Pancreas (tissue), 10 donors: ENCODE measurements at regions not wholly inside any gene's neighbourhood (a gene's known extent, or its start where the extent isn't known, plus 50 kb on each side); places are given as distances from the start of the nearest gene placed in this dataset.

ENCODE experiments used
- ATAC-seq, 4 donors: fragments of 200-7000 bp; cut with Tn5 transposase; one replicate each; pipeline versions ENCODE4 v1.8.0 to v1.9.1; 2020; ENCODE audit warnings: mild to moderate bottlenecking in 4 of 4, moderate library complexity in 4 of 4
- DNase-seq, 6 donors: peaks; one replicate each; pipeline ENCODE4 v3.0.0-alpha.2; 2020
- FAIRE-seq: peaks from 2 replicates; lab custom pipeline; 2012; peaks lifted over from hg19 to GRCh38; lab: Jason Lieb, UNC
- H3K27ac ChIP-seq, 4 donors: fragments of 200-600 bp; sonication (generic); 1 replicate in 3 of 4; 2 replicates in 1 of 4; pipeline versions ENCODE4 v1.5.0 to v1.8.0; 2020
- H3K27me3 ChIP-seq, 4 donors: fragments of 200-600 bp; one replicate each; pipeline ENCODE4 v1.8.0; 2021
- H3K36me3 ChIP-seq, 3 donors: fragments of 200-600 bp; sonication (generic) in 1 of 3; one replicate each; pipeline versions ENCODE4 v1.5.0 to v1.8.0; 2020 to 2021
- H3K4me1 ChIP-seq, 3 donors: fragments of 200-600 bp; one replicate each; pipeline ENCODE4 v1.8.0; 2021
- H3K4me3 ChIP-seq, 4 donors: fragments of 200-600 bp; sonication (generic) in 2 of 4; one replicate each; pipeline versions ENCODE4 v1.5.0 to v1.8.0; 2020 to 2021
- H3K9me3 ChIP-seq, 4 donors: fragments of 200-600 bp; one replicate each; pipeline ENCODE4 v1.8.0; 2021
- WGBS, 2 donors: extraction: QIAGEN DNeasy Blood & Tissue Kit; methylation state at CpG; one replicate each; pipeline ENCODE4 v1.1.7; 2013; 5-methylcytosine and 5-hydroxymethylcytosine counted together
- intact Hi-C, 3 donors: fragments of 100-400 bp; cut with DNase I; formaldehyde crosslinking; loops; one replicate each; pipeline versions ENCODE4 v1.11.1 to v1.14.2; 2022
- TF ChIP-seq, protein P1 (sequence below), 4 donors: fragments of 200-600 bp; sonication (generic) in 3 of 4; IDR thresholded peaks; one replicate each; pipeline versions ENCODE4 v1.5.0 to v1.8.0; 2021; ENCODE audit warnings: antibody characterized with exemption in 4 of 4
- donor health status: healthy with polysubstance abuse.
- donor health status: DM: no; HTN: no; CAD: no; lungs with moderate emphysema.
- donor health status: DM: no; HTN: no; CAD: no.
- donor health status: control.
- donor health status: control.
- donor health status: Bipolar disorder and iron deficiency.
- donor health status: DM: yes; HTN: yes; CAD: no.
- donor health status: DM: no; HTN: no; CAD: no.
- donor health status: DM: no; HTN: no; CAD: no.
- donor health status: DM: yes; HTN: yes; CAD: no.

DNA sequence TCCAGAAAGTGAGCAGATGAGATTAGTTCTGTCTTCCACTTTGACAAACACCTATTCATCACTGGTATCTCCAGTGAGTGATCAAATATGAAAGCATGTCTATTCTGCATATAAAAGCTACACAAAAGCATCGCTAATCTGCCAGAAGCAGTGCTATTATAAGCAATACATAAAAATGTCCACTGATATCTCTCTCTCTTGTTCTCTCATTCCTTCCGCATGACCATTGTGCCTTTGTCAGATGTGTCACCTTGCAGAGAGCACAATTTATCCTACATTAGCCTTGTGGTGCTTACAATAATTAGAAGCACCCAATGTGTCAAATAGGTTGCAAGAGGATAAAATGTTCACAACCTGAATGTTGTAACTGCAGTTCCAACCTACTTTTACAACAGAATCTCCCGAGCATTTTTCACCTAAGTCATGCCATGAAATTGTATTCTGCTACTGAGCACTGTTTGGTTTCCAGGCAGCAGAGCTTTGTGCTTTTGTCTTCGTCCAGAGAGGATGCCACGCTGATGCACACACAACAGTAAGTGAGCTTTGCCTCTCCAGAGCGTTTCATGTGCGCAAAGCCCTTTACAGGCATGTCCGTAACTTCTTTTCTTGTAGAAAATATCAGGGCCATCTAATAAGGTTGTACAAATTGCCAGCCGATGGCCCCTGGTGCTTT is 198.7 kb upstream of the PLD5 start:
- no peak for DNase-seq
- Histone ChIP-seq H3K27ac (no peak overlapping the region), H3K9me3 (no peaks in the 10 kb centered on the region), H3K4me3 (no peak overlapping the region), H3K27me3 (no peaks in the 10 kb centered on the region), H3K4me1 (no peaks in the 10 kb centered on the region), H3K36me3 (no peaks in the 10 kb centered on the region)
- no peak for ATAC-seq
- intact Hi-C loops: no loop called here
- WGBS, 2 donors: 55 to 67% methylated on average over 9 of the region's 9 CpGs
- TF ChIP-seq, protein P1, sequence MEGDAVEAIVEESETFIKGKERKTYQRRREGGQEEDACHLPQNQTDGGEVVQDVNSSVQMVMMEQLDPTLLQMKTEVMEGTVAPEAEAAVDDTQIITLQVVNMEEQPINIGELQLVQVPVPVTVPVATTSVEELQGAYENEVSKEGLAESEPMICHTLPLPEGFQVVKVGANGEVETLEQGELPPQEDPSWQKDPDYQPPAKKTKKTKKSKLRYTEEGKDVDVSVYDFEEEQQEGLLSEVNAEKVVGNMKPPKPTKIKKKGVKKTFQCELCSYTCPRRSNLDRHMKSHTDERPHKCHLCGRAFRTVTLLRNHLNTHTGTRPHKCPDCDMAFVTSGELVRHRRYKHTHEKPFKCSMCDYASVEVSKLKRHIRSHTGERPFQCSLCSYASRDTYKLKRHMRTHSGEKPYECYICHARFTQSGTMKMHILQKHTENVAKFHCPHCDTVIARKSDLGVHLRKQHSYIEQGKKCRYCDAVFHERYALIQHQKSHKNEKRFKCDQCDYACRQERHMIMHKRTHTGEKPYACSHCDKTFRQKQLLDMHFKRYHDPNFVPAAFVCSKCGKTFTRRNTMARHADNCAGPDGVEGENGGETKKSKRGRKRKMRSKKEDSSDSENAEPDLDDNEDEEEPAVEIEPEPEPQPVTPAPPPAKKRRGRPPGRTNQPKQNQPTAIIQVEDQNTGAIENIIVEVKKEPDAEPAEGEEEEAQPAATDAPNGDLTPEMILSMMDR (IDR thresholded peaks at IDR 0.05): no peak
- FAIRE-seq: no peak

DNA sequence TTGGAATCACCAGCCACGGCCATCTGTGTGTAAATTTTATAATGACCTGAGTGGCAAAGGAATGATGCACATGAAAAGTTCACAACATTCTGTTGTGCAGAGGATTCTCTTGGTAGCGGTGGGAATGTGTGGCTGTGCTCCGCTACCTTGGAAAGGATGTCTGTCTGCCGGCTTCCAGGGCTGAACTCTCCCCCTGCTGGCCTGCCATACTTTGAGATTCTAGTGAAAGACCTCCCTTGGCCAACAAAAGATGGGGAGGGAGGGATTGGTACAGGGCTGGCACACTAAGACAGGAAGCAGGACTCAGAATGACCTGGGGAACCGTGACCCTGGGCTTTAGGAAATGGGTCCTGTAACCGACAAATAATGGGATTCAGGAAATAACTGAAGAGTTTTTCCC is 194.5 kb upstream of the PLD5 start:
- no peaks in the 10 kb centered on the region for H3K4me1 ChIP-seq
- TF ChIP-seq, protein P1 (IDR thresholded peaks at IDR 0.05): no peak
- no peak overlapping the region for H3K27ac ChIP-seq
- no peak overlapping the region for H3K4me3 ChIP-seq
- H3K36me3 ChIP-seq: no peaks in the 10 kb centered on the region
- 63 to 82% methylated on average over 6 of the region's 6 CpGs for WGBS, 2 donors
- FAIRE-seq: no peak
- no peaks in the 10 kb centered on the region for H3K27me3 ChIP-seq
- ATAC-seq: no peak
- intact Hi-C loops: no loop called here
- H3K9me3 ChIP-seq: no peaks in the 10 kb centered on the region
- DNase-seq: no peak

DNA sequence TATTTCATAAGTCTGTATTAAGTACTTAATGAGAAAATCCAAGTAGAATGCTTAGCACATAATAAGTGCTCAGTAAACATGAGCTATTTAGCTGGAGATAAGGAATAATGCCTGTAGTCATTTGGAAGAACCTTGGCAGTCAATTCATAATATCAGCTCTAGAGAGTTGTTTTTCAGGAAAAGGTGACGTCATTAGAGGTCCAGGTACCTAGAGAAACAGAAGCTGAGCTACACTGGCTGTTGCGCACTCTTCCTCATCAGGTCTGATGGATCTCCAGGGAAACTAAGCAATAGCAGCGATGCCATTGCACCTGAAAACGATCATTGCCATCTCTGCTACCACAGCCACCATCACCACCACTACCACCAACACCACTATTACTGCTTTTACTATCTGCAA is 187.8 kb upstream of the PLD5 start:
- Histone ChIP-seq H3K27ac (no peak overlapping the region), H3K36me3 (no peaks in the 10 kb centered on the region), H3K27me3 (no peaks in the 10 kb centered on the region), H3K9me3 (no peaks in the 10 kb centered on the region), H3K4me3 (no peak overlapping the region), H3K4me1 (no peaks in the 10 kb centered on the region)
- TF ChIP-seq, protein P1 (IDR thresholded peaks at IDR 0.05): no peak
- 60 to 62% methylated on average over 4 of the region's 4 CpGs for WGBS, 2 donors
- no peak for ATAC-seq
- FAIRE-seq: no peak
- intact Hi-C loops: no loop called here
- DNase-seq: no peak

DNA sequence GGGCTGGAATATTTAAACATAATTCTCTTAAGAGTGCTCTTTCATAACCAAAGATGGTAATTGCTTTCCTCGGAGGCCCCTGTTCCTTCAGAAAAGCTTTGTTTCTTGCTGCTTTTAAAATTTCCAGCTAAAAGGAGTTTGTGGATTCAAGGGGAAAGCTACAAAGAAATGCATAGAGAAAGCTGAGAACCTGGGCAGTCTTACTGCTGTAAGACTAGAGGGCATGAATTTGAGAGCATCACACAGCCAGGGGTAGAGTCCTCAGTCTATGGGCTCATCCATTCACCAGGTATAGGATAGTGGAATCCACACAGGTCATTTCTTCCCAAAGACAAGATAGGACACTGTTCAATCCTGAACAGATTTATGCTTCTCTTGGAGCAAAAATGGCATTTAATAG is 186.3 kb upstream of the PLD5 start:
- no peak overlapping the region for H3K4me3 ChIP-seq
- DNase-seq (no peak), ATAC-seq (no peak), FAIRE-seq (no peak)
- 35 to 48% methylated on average over 1 of the region's 1 CpG for WGBS, 2 donors
- no peaks in the 10 kb centered on the region for H3K4me1 ChIP-seq
- H3K9me3 ChIP-seq: no peaks in the 10 kb centered on the region
- H3K36me3 ChIP-seq: no peaks in the 10 kb centered on the region
- intact Hi-C loops: no loop called here
- TF ChIP-seq, protein P1 (IDR thresholded peaks at IDR 0.05): no peak
- H3K27ac ChIP-seq: no peak overlapping the region
- no peaks in the 10 kb centered on the region for H3K27me3 ChIP-seq

DNA sequence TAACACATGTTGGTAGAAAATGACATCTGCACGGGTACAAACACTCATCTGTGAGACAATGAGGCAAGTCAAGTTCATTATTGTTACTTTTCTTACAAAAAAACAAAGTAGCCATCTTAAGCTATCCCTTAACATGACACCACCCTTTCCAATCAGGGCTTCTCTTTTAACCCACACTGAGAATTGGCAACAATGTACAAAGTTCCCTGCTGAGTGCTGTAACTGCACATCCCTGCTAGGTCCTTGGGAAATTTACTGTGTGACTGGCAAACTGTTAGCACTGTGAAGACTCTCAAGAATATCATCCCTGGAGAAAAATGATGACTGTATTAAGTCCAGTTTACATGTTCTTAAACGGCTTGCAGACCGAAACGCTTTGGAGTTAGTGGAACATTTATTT is 185.8 kb upstream of the PLD5 start:
- H3K27ac ChIP-seq: no peak overlapping the region
- TF ChIP-seq, protein P1 (IDR thresholded peaks at IDR 0.05): no peak
- DNase-seq (no peak), ATAC-seq (no peak), FAIRE-seq (no peak)
- H3K4me3 ChIP-seq: no peak overlapping the region
- H3K9me3 ChIP-seq: no peaks in the 10 kb centered on the region
- WGBS, 2 donors: 42 to 53% methylated on average over 4 of the region's 4 CpGs
- H3K4me1 ChIP-seq: no peaks in the 10 kb centered on the region
- H3K36me3 ChIP-seq: no peaks in the 10 kb centered on the region
- H3K27me3 ChIP-seq: no peaks in the 10 kb centered on the region
- intact Hi-C loops: no loop called here
